Retinal pigment epithelial cell (primary cell): ENCODE measurements at regions not wholly inside any gene's neighbourhood (a gene's known extent, or its start where the extent isn't known, plus 50 kb on each side); places are given as distances from the start of the nearest gene placed in this dataset.

Source experiments
- DNase-seq: peaks from one replicate; pipeline ENCODE4 v3.0.0-alpha.2; 2010; ENCODE audit warnings: low read depth
- H3K4me3 ChIP-seq: 2 replicates; pipeline ENCODE4 v1.5.1; 2011; ENCODE audit warnings: mild to moderate bottlenecking, low read length, control low read depth, moderate library complexity
- TF ChIP-seq, protein P1 (sequence below): conservative IDR thresholded peaks from 2 replicates; pipeline ENCODE4 v1.5.1; 2011; ENCODE audit warnings: low read depth, low read length, control low read depth, inconsistent platforms

DNA sequence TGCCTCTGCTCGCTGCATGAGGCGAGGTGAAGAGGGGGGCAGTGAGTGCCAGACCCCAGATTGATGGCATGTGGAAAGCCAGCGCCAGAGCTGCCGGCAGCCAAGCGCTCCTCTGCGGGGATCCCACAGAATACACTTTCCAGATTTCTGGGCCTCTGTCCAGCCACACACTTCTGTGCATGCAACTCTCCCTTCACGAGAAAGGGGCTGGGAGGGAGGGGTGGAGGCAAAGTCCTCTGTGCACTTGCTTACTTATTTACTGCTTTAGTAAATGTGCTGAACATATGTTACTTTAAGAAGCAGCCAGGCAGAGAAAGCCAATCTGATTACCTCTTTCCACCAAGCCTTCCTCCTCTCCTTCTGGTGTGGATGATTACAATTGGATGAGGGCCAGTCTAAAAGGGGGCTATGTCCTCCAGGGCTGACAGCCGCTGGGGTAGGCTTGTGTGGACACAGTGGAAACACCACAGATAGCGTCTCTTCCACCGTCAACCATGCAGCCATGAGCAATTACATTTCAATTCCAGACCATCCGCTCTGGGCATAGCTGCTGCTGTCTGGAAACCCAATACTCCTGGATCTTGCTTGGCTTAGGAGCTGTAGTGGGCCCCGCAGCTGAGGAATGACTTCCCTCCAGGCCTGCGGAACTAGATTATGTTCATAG is 322.8 kb upstream of the ANKRD30A start:
- no peak for DNase-seq
- no peak overlapping the region for H3K4me3 ChIP-seq
- TF ChIP-seq, protein P1, sequence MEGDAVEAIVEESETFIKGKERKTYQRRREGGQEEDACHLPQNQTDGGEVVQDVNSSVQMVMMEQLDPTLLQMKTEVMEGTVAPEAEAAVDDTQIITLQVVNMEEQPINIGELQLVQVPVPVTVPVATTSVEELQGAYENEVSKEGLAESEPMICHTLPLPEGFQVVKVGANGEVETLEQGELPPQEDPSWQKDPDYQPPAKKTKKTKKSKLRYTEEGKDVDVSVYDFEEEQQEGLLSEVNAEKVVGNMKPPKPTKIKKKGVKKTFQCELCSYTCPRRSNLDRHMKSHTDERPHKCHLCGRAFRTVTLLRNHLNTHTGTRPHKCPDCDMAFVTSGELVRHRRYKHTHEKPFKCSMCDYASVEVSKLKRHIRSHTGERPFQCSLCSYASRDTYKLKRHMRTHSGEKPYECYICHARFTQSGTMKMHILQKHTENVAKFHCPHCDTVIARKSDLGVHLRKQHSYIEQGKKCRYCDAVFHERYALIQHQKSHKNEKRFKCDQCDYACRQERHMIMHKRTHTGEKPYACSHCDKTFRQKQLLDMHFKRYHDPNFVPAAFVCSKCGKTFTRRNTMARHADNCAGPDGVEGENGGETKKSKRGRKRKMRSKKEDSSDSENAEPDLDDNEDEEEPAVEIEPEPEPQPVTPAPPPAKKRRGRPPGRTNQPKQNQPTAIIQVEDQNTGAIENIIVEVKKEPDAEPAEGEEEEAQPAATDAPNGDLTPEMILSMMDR: no peak

DNA sequence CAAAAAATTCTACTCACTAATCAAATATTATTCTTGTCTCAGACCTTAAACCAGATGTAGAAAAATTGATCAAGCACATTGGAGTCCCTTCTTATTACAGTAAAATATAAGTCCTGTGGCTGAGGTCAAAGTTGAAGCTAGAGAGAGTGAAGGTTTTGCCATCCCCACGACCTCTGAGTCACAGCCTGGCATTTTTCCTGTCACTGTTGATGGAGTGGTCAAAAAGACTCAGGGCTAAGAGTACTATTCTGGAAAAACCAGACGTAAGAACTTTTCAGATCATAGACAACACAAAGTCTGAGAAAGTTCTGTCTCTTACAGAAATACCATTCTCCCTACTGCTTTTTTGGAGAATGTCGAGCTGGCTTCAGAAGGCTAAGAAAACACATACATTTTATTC is 323.7 kb upstream of the ANKRD30A start:
- DNase-seq: no peak
- TF ChIP-seq, protein P1: no peak
- H3K4me3 ChIP-seq: no peak overlapping the region

DNA sequence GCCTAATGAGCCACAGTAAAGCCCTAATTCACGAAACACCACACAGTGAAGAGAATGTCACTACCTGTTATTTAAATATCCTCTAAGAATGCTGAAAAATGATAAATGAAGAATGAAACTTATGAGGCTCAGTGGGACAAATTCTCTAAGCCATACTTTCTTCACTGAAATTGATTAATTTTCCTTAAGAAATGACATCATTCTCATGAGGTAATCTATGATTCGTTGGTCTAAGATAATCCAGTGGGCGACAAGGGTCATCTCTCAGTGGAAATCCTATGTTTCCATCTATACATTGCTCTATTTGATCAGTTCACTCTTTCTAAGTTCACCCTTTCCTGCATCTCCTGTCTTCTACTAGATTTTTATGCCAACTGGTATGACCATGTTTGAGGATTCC is 330.4 kb upstream of the ANKRD30A start:
- TF ChIP-seq, protein P1: no peak
- H3K4me3 ChIP-seq: no peak overlapping the region
- no peak for DNase-seq

DNA sequence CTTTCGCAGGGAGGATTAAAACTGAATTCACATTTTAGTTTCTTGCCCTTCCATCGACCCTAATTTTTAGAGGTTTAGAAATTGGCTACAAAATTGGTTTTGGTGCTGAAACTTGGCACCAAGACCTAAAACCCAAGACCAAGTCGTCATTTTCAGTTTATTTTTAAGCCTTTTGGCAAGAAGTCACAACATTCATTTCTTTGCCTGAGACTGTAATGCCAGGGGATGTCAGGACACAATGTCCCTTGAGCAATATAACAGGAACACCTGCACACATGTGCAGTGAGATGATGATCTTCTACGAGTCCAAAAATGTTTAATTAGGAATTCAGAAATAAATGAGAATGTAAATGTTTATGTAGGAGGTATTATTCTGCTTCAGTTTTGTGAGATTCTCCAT is 335.4 kb upstream of the ANKRD30A start:
- no peak for DNase-seq
- TF ChIP-seq, protein P1: no peak
- no peak overlapping the region for H3K4me3 ChIP-seq

DNA sequence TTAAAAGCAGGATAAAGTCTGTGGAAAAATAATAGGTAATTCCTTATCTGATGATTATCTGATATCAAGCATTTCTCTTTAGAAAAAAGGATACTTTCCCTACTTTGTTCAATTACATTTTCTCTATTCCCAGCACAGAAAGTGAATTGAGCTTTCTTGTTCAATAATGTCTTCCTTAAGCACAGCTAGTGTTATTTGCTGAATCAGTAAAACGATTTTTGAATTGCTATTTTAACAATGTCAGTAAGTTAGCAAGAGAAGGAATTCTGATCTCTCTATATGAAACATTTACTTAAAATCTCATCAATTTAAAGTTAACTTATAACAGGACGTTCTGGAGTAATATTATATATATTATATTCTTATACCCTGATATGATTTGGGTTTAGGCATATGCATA is 337.2 kb upstream of the ANKRD30A start:
- H3K4me3 ChIP-seq: no peak overlapping the region
- TF ChIP-seq, protein P1: no peak
- DNase-seq: no peak

DNA sequence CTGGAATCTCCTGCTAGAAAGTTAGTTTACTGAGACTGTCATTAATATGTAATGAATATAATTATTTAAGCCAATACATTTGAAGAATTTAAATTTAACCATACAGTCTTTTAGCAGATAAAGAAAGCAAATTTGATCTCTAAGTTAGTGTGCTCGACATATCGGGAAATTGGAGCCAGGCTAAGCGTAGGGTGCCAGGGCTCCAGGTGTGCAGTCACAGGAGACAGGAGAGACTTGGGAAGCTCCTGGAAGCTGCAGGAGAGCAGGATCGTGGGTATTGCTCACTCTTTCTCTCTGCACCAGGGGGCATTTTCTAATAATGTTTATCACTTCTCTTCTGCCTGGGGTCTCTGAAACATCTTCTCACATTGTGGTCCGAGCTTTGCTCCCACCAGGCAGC is 342.0 kb upstream of the ANKRD30A start:
- no peak for DNase-seq
- TF ChIP-seq, protein P1: no peak

DNA sequence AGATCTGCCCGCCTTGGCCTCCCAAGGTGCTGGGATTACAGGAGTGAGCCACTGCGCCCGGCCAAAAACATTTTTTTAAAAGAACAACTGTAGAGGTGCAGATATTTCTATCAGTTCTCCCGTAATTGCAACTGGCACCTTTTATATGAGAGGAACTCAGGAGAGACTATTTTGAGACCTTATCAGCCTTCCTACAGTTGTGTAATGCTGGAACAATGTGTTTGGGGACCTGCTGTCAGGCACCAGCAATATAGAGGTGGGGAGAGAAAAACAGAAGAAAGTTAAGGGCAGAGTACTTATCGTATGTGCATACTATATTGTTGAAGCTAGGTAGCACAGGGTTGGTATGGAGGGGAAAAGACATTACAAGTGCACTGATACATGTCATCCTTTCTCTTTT is 343.8 kb upstream of the ANKRD30A start:
- H3K4me3 ChIP-seq: no peak overlapping the region
- no peak for DNase-seq
- TF ChIP-seq, protein P1: no peak

More for the DNA sequence above, 342.0 kb upstream of the ANKRD30A start:
- no peak overlapping the region for H3K4me3 ChIP-seq
